Amniotic epithelial cell (primary cell): ENCODE measurements at regions not wholly inside any gene's neighbourhood (a gene's known extent, or its start where the extent isn't known, plus 50 kb on each side); places are given as distances from the start of the nearest gene placed in this dataset.
A peak's percentile ranks its signal among the peaks of the same experiment; 100 is the strongest.

Experiments
- DNase-seq: peaks from one replicate; pipeline ENCODE4 v3.0.0-alpha.2; 2010; ENCODE audit warnings: low read depth

- no peak for DNase-seq
Observed at GRCh38 chr3:59580996-59581395, 531.2 kb upstream of the CFAP20DC start.

GRCh38 chr3:59580499-59580898 lies 530.7 kb upstream of the CFAP20DC start:
- DNase-seq = no peak

- no peak for DNase-seq
Observed at GRCh38 chr3:59578129-59578528, 528.3 kb upstream of the CFAP20DC start.

- DNase-seq = no peak
Observed at GRCh38 chr3:59576606-59577005, 526.8 kb upstream of the CFAP20DC start.

GRCh38 chr3:59575113-59576001 lies 525.5 kb upstream of the CFAP20DC start:
- peak; percentile 62 for DNase-seq

- peak; percentile 86 for DNase-seq
Observed at GRCh38 chr3:59573911-59574310, 524.1 kb upstream of the CFAP20DC start.

GRCh38 chr3:59572106-59572505 lies 522.3 kb upstream of the CFAP20DC start:
- peak; percentile 64 for DNase-seq

- DNase-seq = no peak
Observed at GRCh38 chr3:59570806-59571205, 521.0 kb upstream of the CFAP20DC start.

GRCh38 chr3:59567661-59568060 lies 517.8 kb upstream of the CFAP20DC start:
- no peak for DNase-seq

- DNase-seq = no peak
Observed at GRCh38 chr3:59566481-59566975, 516.7 kb upstream of the CFAP20DC start.

GRCh38 chr3:59565125-59565524 lies 515.3 kb upstream of the CFAP20DC start:
- no peak for DNase-seq

- peak; percentile 55 for DNase-seq
Observed at GRCh38 chr3:59563966-59564365, 514.1 kb upstream of the CFAP20DC start.

- DNase-seq = no peak
Observed at GRCh38 chr3:59563072-59563605, 513.3 kb upstream of the CFAP20DC start.

GRCh38 chr3:59559721-59560435 lies 510.1 kb upstream of the CFAP20DC start:
- peak; percentile 99 for DNase-seq

- DNase-seq = no peak
Observed at GRCh38 chr3:59558906-59559720, 509.3 kb upstream of the CFAP20DC start.

- DNase-seq = peak; percentile 84
Observed at GRCh38 chr3:59555593-59556315, 505.9 kb upstream of the CFAP20DC start.

GRCh38 chr3:59553076-59553475 lies 503.3 kb upstream of the CFAP20DC start:
- DNase-seq = no peak

GRCh38 chr3:59551834-59552233 lies 502.0 kb upstream of the CFAP20DC start:
- no peak for DNase-seq

GRCh38 chr3:59549962-59550361 lies 500.1 kb upstream of the CFAP20DC start:
- no peak for DNase-seq

GRCh38 chr3:59547874-59548273 lies 498.0 kb upstream of the CFAP20DC start:
- DNase-seq = peak; percentile 21

- DNase-seq = no peak
Observed at GRCh38 chr3:59546522-59546921, 496.7 kb upstream of the CFAP20DC start.
